ENCODE measurements at regions not wholly inside any gene's neighbourhood (a gene's known extent, or its start where the extent isn't known, plus 50 kb on each side); places are given as distances from the start of the nearest gene placed in this dataset.

DNA sequence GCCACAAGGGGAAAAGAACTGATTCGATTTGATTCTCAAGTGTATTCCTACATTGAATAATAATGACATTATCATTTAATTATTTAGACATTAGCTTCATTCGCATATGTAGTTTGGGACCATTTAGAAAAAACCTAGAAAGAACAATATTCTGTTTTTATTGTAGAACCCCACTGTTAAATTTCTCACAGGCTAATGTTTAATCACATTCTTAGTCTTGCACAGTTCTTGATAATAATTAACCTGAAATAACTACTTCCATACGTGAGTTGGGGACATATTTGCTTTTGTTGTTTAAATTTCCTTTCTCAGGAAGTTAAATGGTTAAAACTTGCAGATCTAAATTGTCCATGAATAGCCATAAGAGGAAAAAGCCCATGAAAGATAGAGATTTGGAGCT is 275.2 kb downstream of the TFAP2B start:
- TF ChIP-seq CTCF (conservative IDR thresholded peaks at IDR 0.05; ENCODE audit: low read depth in 2 of 2) (no peak), EZH2 (IDR thresholded peaks at IDR 0.05; ENCODE audit: low read depth, unreplicated experiment) (no peak), POLR2AphosphoS5 (IDR thresholded peaks at IDR 0.05; ENCODE audit: low read depth) (no peak), JUNB (IDR thresholded peaks at IDR 0.05; ENCODE audit: unreplicated experiment) (no peak), REST (IDR thresholded peaks at IDR 0.05; ENCODE audit: unreplicated experiment) (no peak), CREB1 (CRISPR knock-in tag; IDR thresholded peaks at IDR 0.05; ENCODE audit: low read depth) (no peak), EZH2phosphoT487 (IDR thresholded peaks at IDR 0.05; ENCODE audit: unreplicated experiment) (no peak), ZNF114 (CRISPR knock-in tag; IDR thresholded peaks at IDR 0.05) (no peak), STAT1 (IDR thresholded peaks at IDR 0.05; ENCODE audit: unreplicated experiment) (no peak)
- TF ChIP-seq, protein P1, sequence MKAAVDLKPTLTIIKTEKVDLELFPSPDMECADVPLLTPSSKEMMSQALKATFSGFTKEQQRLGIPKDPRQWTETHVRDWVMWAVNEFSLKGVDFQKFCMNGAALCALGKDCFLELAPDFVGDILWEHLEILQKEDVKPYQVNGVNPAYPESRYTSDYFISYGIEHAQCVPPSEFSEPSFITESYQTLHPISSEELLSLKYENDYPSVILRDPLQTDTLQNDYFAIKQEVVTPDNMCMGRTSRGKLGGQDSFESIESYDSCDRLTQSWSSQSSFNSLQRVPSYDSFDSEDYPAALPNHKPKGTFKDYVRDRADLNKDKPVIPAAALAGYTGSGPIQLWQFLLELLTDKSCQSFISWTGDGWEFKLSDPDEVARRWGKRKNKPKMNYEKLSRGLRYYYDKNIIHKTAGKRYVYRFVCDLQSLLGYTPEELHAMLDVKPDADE (IDR thresholded peaks at IDR 0.05) = no peak
- TF ChIP-seq, protein P2, sequence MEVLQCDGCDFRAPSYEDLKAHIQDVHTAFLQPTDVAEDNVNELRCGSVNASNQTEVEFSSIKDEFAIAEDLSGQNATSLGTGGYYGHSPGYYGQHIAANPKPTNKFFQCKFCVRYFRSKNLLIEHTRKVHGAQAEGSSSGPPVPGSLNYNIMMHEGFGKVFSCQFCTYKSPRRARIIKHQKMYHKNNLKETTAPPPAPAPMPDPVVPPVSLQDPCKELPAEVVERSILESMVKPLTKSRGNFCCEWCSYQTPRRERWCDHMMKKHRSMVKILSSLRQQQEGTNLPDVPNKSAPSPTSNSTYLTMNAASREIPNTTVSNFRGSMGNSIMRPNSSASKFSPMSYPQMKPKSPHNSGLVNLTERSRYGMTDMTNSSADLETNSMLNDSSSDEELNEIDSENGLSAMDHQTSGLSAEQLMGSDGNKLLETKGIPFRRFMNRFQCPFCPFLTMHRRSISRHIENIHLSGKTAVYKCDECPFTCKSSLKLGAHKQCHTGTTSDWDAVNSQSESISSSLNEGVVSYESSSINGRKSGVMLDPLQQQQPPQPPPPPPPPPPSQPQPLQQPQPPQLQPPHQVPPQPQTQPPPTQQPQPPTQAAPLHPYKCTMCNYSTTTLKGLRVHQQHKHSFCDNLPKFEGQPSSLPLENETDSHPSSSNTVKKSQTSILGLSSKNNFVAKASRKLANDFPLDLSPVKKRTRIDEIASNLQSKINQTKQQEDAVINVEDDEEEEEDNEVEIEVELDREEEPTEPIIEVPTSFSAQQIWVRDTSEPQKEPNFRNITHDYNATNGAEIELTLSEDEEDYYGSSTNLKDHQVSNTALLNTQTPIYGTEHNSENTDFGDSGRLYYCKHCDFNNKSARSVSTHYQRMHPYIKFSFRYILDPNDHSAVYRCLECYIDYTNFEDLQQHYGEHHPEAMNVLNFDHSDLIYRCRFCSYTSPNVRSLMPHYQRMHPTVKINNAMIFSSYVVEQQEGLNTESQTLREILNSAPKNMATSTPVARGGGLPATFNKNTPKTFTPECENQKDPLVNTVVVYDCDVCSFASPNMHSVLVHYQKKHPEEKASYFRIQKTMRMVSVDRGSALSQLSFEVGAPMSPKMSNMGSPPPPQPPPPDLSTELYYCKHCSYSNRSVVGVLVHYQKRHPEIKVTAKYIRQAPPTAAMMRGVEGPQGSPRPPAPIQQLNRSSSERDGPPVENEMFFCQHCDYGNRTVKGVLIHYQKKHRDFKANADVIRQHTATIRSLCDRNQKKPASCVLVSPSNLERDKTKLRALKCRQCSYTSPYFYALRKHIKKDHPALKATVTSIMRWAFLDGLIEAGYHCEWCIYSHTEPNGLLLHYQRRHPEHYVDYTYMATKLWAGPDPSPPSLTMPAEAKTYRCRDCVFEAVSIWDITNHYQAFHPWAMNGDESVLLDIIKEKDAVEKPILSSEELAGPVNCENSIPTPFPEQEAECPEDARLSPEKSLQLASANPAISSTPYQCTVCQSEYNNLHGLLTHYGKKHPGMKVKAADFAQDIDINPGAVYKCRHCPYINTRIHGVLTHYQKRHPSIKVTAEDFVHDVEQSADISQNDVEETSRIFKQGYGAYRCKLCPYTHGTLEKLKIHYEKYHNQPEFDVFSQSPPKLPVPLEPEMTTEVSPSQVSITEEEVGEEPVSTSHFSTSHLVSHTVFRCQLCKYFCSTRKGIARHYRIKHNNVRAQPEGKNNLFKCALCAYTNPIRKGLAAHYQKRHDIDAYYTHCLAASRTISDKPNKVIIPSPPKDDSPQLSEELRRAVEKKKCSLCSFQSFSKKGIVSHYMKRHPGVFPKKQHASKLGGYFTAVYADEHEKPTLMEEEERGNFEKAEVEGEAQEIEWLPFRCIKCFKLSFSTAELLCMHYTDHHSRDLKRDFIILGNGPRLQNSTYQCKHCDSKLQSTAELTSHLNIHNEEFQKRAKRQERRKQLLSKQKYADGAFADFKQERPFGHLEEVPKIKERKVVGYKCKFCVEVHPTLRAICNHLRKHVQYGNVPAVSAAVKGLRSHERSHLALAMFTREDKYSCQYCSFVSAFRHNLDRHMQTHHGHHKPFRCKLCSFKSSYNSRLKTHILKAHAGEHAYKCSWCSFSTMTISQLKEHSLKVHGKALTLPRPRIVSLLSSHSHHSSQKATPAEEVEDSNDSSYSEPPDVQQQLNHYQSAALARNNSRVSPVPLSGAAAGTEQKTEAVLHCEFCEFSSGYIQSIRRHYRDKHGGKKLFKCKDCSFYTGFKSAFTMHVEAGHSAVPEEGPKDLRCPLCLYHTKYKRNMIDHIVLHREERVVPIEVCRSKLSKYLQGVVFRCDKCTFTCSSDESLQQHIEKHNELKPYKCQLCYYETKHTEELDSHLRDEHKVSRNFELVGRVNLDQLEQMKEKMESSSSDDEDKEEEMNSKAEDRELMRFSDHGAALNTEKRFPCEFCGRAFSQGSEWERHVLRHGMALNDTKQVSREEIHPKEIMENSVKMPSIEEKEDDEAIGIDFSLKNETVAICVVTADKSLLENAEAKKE (CRISPR knock-in tag; IDR thresholded peaks at IDR 0.05) = no peak
